ENCODE measurements at regions not wholly inside any gene's neighbourhood (a gene's known extent, or its start where the extent isn't known, plus 50 kb on each side); places are given as distances from the start of the nearest gene placed in this dataset.

DNA sequence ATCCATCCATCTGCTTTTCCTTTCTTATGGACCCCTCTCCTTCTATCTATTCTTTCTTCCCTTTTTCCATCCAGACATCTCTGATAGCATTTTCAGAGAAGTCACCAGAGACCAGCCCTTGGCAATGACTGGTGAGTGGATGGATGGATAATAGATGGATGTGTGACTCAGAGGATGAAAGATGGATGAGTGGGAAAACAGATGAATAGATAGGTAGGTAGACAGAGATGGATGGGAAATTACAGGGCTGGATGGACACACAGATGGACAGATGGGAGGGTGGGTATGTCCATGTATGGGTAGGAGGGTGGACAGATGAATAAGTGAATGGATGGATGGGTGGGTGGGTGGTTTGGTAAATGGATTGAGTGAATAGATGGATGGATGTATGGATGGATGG lies 101.0 kb downstream of the LITAF start:
- TF ChIP-seq CTCF (conservative IDR thresholded peaks at IDR 0.05; ENCODE audit: low read depth, low read length) (no peak), EZH2 (IDR thresholded peaks at IDR 0.05; ENCODE audit: borderline replicate concordance, low read depth, low read length, poor library complexity, severe bottlenecking) (no peak)

Measured in A673 (cell line).